ENCODE measurements at regions not wholly inside any gene's neighbourhood (a gene's known extent, or its start where the extent isn't known, plus 50 kb on each side); places are given as distances from the start of the nearest gene placed in this dataset.
"Not testable (repeated sequence)": the region's sequence is repeated elsewhere in the genome, so short reads cannot be mapped to it uniquely, and the experiment has no call there.

DNA sequence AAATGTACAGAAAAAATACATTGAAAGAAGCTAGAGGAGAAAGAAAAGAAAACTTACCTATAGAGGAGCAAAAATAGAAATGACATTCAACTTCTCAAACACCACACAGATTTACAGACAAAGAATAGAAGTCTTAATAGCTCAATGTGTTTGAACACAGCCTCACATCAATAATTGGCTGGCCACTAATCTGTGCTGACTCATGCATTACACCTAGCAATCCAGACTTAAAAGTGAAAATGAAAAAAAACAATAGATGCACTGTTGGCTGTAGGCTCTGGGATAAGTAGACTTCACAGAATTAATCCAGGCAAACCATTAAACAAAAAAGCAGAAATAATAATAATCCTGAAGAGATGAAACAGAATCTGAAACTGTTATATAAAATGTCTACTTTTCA, 961.3 kb upstream of the CELF4 start:
- H3K4me3 ChIP-seq (ENCODE audit: low read depth, low read length) = no peak overlapping the region

GRCh38 chr18:38525039-38525438, 959.4 kb upstream of the CELF4 start:
- DNase-seq (ENCODE audit: low read depth) = no peak
- no peak overlapping the region for H3K4me3 ChIP-seq (ENCODE audit: low read depth, low read length)

More for the DNA sequence above, 961.3 kb upstream of the CELF4 start:
- DNase-seq (ENCODE audit: low read depth) = no peak

DNA sequence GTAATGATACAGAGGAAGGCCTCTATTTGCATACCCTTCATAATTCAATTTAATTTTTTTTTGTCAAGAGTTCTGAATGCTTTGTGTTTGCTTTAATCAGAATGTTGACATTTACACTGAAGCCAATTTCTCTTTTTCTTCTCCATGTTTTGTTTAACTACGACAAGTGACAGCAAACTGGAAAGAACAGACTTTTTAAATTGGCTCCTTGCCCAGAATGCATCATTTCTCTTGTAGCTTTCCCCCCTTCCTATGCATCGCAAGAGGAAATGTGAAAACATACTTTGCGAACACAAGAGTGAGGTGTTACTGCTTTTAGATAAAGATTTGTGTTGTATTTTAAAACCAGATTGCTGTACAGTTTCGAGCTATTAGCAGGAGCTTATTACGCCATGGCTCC, 955.2 kb upstream of the CELF4 start:
- no peak overlapping the region for H3K4me3 ChIP-seq (ENCODE audit: low read depth, low read length)
- DNase-seq (ENCODE audit: low read depth) = no peak

DNA sequence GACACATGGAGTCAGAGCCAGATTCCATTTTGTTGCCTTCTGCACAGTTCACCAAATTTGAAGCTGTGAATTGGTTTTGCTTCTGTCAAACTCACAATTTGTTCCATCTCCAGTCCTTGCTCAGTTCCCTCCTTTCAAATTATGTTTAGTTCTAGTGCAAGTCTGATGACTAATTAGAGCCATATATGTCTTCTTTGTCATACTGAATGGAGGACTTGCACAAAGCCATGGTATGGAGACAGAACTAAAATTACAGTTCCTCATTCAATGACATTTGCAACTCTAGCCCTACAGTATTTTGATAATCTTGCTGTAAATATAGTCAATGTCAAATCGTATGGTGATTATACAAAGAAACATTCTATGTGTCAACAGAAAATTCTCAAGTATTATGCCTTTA, 936.9 kb upstream of the CELF4 start:
- no peak for DNase-seq (ENCODE audit: low read depth)

DNA sequence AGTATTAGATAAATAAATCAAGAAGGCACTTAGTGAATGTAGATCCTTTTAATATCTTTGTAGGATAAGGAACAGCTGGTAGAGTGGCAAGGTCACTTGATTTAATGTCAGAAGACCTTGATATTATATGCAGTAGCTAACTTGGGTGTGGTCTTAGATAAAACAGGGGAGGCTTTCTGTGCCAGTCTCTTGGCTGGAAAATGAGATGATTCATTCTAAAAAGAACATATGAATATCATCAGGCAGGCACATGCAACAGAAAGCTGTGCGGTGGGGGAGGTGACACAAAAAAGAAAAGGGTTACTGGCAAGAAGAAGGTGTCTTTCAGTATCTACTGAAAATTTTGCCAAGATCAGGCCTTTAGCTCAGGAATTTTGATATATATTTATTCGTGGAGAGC, 931.7 kb upstream of the CELF4 start:
- no peak for DNase-seq (ENCODE audit: low read depth)
- no peak overlapping the region for H3K4me3 ChIP-seq (ENCODE audit: low read depth, low read length)

More for the DNA sequence above, 936.9 kb upstream of the CELF4 start:
- H3K4me3 ChIP-seq (ENCODE audit: low read depth, low read length) = no peak overlapping the region

DNA sequence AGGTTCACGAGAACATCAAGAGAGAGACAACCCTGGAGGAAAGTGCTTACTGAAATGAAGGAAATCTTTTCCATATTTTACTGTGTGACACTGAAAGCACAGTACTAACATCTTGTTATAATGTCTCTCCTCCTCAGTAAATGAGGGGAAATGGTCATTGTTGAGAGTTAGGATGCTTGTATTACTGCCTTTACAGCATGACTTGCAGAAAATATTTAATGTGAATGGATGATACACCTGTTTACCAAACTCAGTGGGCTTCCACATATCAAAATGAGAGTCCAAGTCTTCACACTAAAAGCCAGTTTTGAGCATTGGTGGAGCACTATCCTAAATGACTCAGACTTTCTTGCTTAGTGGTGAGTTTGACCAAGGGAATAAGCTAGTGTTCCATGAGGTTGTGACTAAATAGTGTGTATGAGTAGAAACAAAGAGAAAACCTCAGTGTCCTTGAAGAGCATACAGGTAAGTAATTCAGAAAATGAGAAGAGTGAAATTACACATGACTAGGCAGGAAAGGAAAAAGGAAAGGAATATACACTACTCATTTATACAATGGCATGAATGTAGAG, 930.7 kb upstream of the CELF4 start:
- no peak for DNase-seq (ENCODE audit: low read depth)
- H3K4me3 ChIP-seq (ENCODE audit: low read depth, low read length) = no peak overlapping the region

GRCh38 chr18:38494065-38494464, 928.5 kb upstream of the CELF4 start:
- no peak for DNase-seq (ENCODE audit: low read depth)
- H3K4me3 ChIP-seq (ENCODE audit: low read depth, low read length) = no peak overlapping the region

DNA sequence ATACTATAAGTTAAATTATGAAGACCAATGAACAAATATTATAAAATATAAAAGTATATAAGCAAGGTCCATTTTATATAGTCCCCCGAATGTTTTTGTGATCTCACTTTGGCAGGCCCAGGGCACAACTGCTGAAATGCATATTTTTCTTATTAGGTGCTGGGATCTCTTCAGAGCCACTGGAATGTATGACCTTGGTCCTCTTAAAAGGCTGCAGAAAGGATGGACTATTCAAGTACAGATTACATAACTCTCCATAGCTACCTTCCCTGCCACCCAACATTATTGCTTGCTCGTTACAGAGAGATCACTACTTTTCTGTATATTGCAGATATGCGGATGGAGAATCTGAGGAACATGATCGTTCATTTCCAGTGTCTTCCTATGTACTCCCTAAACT, 925.6 kb upstream of the CELF4 start:
- H3K4me3 ChIP-seq (ENCODE audit: low read depth, low read length) = no peak overlapping the region
- no peak for DNase-seq (ENCODE audit: low read depth)

DNA sequence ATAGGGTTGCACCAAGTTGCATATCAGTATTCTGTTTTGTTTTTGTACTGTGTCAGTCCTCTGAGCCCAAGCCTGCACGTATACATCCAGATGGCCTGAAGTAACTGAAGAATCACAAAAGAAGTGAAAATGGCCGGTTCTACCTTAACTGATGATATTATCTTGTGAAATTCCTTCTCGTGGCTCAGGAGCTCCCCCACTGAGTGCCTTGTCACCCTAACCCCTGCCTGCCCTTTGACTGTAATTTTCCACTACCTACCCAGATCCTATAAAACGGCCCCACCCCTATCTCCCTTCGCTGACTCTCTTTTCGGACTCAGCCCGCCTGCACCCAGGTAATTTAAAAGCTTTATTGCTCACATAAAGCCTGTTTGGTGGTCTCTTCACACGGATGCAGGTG, 924.1 kb upstream of the CELF4 start:
- DNase-seq (ENCODE audit: low read depth); H3K4me3 ChIP-seq (ENCODE audit: low read depth, low read length): not testable (repeated sequence)

- DNase-seq (ENCODE audit: low read depth) = no peak
- H3K4me3 ChIP-seq (ENCODE audit: low read depth, low read length) = no peak overlapping the region
These were observed 921.9 kb upstream of the CELF4 start for GRCh38 chr18:38487521-38487920.

DNA sequence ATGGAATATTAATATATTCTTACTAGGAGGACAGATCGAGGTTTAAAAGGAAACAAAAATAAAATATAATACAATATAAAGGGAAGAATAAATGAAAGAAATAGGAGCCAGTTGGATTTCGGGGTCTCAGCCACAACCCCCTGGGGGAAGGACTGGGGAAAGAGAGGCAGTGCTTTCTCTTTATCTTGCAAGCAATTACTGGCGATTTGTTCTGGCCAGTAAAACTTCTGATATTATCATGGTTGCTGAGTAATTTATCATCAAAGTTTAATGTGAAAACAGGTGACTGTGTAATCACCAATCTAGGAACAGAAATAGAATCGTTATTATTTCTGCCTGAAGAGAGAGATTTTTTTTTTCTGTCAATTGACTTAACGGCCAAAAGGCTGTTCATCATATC, 917.7 kb upstream of the CELF4 start:
- H3K4me3 ChIP-seq (ENCODE audit: low read depth, low read length) = no peak overlapping the region
- no peak for DNase-seq (ENCODE audit: low read depth)

DNA sequence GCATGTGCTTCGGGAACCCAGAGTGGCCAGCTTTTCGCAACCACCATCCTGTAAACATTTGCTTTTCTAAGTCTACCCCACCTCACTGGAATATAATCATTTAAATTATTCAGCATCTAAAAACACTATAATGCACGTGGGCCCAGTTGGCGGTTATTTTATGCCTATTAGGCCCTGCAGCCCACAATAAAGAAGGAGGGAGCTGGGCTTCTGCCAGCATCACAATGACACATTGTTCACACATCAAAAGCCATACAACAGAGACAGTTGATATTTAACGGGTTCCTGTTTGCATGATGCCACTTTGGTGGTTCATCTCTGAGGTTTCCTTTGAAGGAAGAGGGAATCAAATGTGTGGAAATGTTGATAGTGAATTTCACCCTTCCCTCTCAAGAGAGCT, 916.0 kb upstream of the CELF4 start:
- no peak for DNase-seq (ENCODE audit: low read depth)
- no peak overlapping the region for H3K4me3 ChIP-seq (ENCODE audit: low read depth, low read length)

GRCh38 chr18:38475686-38476085, 910.1 kb upstream of the CELF4 start:
- no peak for DNase-seq (ENCODE audit: low read depth)
- no peak overlapping the region for H3K4me3 ChIP-seq (ENCODE audit: low read depth, low read length)

- no peak overlapping the region for H3K4me3 ChIP-seq (ENCODE audit: low read depth, low read length)
- no peak for DNase-seq (ENCODE audit: low read depth)
These were observed 907.9 kb upstream of the CELF4 start for GRCh38 chr18:38473535-38473934.

- no peak overlapping the region for H3K4me3 ChIP-seq (ENCODE audit: low read depth, low read length)
- DNase-seq (ENCODE audit: low read depth) = no peak
These were observed 904.8 kb upstream of the CELF4 start for GRCh38 chr18:38470421-38470820.

- no peak for DNase-seq (ENCODE audit: low read depth)
- H3K4me3 ChIP-seq (ENCODE audit: low read depth, low read length) = no peak overlapping the region
These were observed 900.8 kb upstream of the CELF4 start for GRCh38 chr18:38466426-38466825.

DNA sequence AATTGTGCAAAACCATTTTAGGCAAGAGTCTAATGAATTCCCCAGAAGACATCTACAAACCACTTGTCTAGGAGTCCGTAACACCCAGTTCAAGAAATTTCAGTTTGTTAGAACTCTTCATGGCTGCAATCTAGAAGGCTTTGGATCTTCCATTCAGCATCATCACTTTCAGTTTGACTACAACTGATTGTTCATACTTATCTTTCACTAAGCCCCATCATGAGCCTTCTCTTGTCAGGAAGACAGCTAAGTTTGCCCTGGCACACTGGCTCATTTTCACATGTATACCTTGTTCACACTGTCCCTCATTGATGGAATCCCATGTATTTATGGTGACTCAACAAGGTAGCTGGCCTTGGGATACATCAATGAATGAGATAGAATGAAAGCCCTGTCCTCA, 898.4 kb upstream of the CELF4 start:
- H3K4me3 ChIP-seq (ENCODE audit: low read depth, low read length) = no peak overlapping the region
- DNase-seq (ENCODE audit: low read depth) = no peak

GRCh38 chr18:38460657-38461056, 895.1 kb upstream of the CELF4 start:
- H3K4me3 ChIP-seq (ENCODE audit: low read depth, low read length) = no peak overlapping the region
- DNase-seq (ENCODE audit: low read depth) = no peak

DNA sequence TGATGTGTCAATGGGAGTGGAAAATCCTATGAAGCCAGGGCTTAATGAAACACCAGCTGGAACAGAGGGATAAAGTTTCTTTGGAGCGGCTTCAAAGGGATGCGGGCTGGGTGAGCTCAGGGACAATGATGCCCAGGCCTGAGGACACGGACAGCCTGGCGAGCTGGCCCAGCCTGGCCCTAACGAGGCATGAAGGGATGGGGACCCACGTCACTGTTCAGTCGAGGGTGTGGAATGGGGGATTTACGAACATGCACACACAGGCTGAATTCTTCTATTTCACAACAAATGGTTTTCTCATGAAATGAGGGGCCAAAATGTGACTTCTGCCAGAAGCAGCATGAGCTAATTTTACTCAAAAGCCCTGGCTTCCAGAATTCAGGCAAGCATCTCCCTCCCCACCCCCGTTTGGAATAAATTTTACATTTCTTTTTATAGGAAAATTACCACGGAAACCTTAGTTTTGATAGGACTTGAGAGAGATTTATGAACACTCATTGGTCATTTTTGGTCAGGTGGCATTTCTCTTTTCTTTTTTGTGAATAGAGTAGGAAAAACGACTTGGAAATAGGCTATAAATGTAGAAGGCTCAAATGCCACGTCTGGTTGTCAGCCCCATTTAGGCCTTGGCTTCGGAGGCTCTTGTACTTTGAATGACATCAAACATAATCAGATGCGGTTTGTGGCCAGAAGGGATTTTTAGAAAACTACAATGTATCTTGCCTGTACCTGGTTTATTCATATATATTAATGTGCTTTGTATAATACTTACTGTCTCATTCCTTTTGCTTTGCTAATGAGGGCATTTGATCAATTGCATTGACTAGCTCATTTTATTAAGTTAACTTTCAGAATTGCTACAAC, 893.8 kb upstream of the CELF4 start:
- no peak overlapping the region for H3K4me3 ChIP-seq (ENCODE audit: low read depth, low read length)
- no peak for DNase-seq (ENCODE audit: low read depth)

DNA sequence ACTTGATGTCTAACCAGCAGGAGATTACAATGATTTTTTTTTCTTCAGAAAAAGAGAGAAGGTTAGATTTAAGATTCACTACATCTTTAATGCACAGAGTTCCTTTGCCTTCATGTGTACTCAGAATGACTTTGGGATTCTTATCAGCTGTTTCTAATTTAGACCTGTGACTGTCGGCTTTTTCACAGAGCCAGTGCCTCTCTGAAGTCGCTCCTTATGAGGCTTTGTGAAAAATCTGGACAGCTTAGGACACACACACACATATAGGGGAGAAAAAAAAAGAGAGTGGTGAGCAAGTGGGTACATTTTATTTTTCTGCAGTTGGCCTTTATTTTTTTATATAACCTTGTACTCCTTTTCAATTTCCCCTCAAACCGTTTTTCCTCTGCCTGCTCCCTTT, 893.1 kb upstream of the CELF4 start:
- H3K4me3 ChIP-seq (ENCODE audit: low read depth, low read length) = no peak overlapping the region
- DNase-seq (ENCODE audit: low read depth) = no peak

- no peak for DNase-seq (ENCODE audit: low read depth)
- H3K4me3 ChIP-seq (ENCODE audit: low read depth, low read length) = no peak overlapping the region
These were observed 890.7 kb upstream of the CELF4 start for GRCh38 chr18:38456253-38456652.

Data from skeletal muscle cell (primary cell).